ENCODE measurements at regions not wholly inside any gene's neighbourhood (a gene's known extent, or its start where the extent isn't known, plus 50 kb on each side); places are given as distances from the start of the nearest gene placed in this dataset.

- Histone ChIP-seq H3K18ac (ENCODE audit: insufficient read length, low read depth, low read length) (no peak overlapping the region), H3K9me3 (ENCODE audit: control insufficient read depth, low read depth, low read length) (no peaks in the 10 kb centered on the region), H2BK20ac (ENCODE audit: low read depth, low read length, poor library complexity, severe bottlenecking) (no peak overlapping the region), H2BK120ac (ENCODE audit: low read depth, low read length, poor library complexity, severe bottlenecking) (no peak overlapping the region), H2BK15ac (ENCODE audit: low read depth, low read length) (no peak overlapping the region), H3K79me2 (ENCODE audit: insufficient read depth, low read length) (no peaks in the 10 kb centered on the region), H2AFZ (ENCODE audit: low read length) (no peak overlapping the region), H3K23me2 (ENCODE audit: insufficient read length, low read depth, low read length, poor library complexity, severe bottlenecking) (no peaks in the 10 kb centered on the region), H3K4me2 (ENCODE audit: insufficient read depth, insufficient read length, low read length) (no peak overlapping the region), H3K56ac (ENCODE audit: insufficient read length, low read depth, low read length) (no peak overlapping the region), H3K4ac (ENCODE audit: low read depth, low read length) (no peak overlapping the region), H3K14ac (ENCODE audit: insufficient read depth, low read length) (no peak overlapping the region), H4K20me1 (ENCODE audit: control insufficient read depth, insufficient read depth, insufficient read length) (peaks cover 2% of the 10 kb centered on the region), H4K8ac (replicated peaks; ENCODE audit: insufficient read length, low read depth, low read length) (no peak overlapping the region), H3K9ac (ENCODE audit: extremely low read depth, insufficient read length, low read length) (no peak overlapping the region), H3K27me3 (ENCODE audit: insufficient read depth, low read length) (no peaks in the 10 kb centered on the region), H2BK12ac (ENCODE audit: insufficient read length, low read depth, low read length) (no peak overlapping the region), H2BK5ac (ENCODE audit: insufficient read length, low read length) (no peak overlapping the region), H3T11ph (ENCODE audit: low read length) (no peak overlapping the region), H3K4me1 (ENCODE audit: insufficient read depth, low read length) (no peaks in the 10 kb centered on the region; the same call in 1 of the 2 replicates), H2AK5ac (ENCODE audit: insufficient read length, low read length) (no peak overlapping the region), H3K27ac (ENCODE audit: insufficient read length, low read depth, low read length) (no peak overlapping the region), H3K79me1 (ENCODE audit: insufficient read depth, low read depth, low read length, poor library complexity, severe bottlenecking) (no peaks in the 10 kb centered on the region), H3K23ac (ENCODE audit: insufficient read length, low read depth, low read length) (no peak overlapping the region), H4K5ac (ENCODE audit: insufficient read length, low read depth, low read length) (no peak overlapping the region), H4K91ac (ENCODE audit: insufficient read length, low read depth, low read length) (no peak overlapping the region)
- Mint-ChIP-seq H3K9me3 (no peaks in the 10 kb centered on the region; a peak in 1 of 5 replicates), H3K36me3 (ENCODE audit: insufficient read depth in 1 of 3, low read depth in 3 of 3) (no peaks in the 10 kb centered on the region), H3K27me3 (ENCODE audit: low read depth) (peaks cover 1% of the 10 kb centered on the region; the same call in 1 of the 2 replicates), H3K27ac (no peak overlapping the region; a peak in 1 of 7 replicates), H3K4me1 (no peaks in the 10 kb centered on the region), H3K4me3 (no peak overlapping the region)
- DNase-seq = peak; percentile 47
- no CpG with 5 or more reads among the region's 5 CpGs for WGBS (ENCODE audit: extremely low coverage, insufficient read length, low lambda C conversion rate)
- peak; percentile 84 for TF ChIP-seq CTCF (conservative IDR thresholded peaks at IDR 0.05)
Observed at GRCh38 chr3:16048435-16049318, 125.8 kb upstream of the GALNT15 start.
